GM12892 (cell line): ENCODE measurements at regions not wholly inside any gene's neighbourhood (a gene's known extent, or its start where the extent isn't known, plus 50 kb on each side); places are given as distances from the start of the nearest gene placed in this dataset.

Experiments used
- POLR2A ChIP-seq: IDR thresholded peaks from 2 replicates; pipeline ENCODE4 v1.6.1; 2011; ENCODE audit warnings: low read depth, low read length, control low read depth
- POLR2AphosphoS5 ChIP-seq: IDR thresholded peaks from 2 replicates; pipeline ENCODE4 v1.6.1; 2011; ENCODE audit warnings: low read depth, low read length, control low read depth
- TAF1 ChIP-seq: IDR thresholded peaks from 2 replicates; pipeline ENCODE4 v1.6.1; 2011; ENCODE audit warnings: low read depth, mild to moderate bottlenecking, control low read depth, low read length, borderline replicate concordance

DNA sequence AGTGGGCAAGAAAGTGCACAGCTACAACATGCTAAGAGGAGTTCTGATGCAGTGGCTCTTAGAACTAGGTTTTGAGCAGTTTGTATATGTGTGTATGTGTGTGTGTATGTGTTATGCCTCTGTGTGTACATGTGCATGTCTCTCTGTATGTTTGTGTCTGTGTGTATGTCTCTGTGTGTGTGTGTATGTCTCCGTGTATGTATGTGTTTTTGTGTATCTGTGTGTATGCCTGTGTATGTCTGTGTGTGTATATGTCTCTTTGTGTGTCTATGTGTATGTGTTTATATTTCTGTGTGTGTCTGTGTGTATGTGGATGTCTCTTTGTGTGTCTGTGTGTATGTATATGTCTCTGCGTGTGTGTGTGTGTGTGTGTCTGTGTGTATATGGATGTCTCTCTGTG lies 139.6 kb downstream of the C12orf75 start:
- TF ChIP-seq POLR2A (no peak), POLR2AphosphoS5 (no peak), TAF1 (no peak)
